T-cell (primary cell): ENCODE measurements at regions not wholly inside any gene's neighbourhood (a gene's known extent, or its start where the extent isn't known, plus 50 kb on each side); places are given as distances from the start of the nearest gene placed in this dataset.

Source experiments
- ATAC-seq, 4 experiments: fragments of 200-7000 bp in 3 of 4; fragments of 150-1000 bp in 1 of 4; cut with Tn5 transposase; replicated peaks in 1 of 4; 1 replicate in 3 of 4; 2 replicates in 1 of 4; pipeline ENCODE4 v1.10.0; 2021; ENCODE audit warnings: moderate library complexity in 3 of 4, mild to moderate bottlenecking in 2 of 4, moderate number of reproducible peaks in 1 of 4
- CTCF ChIA-PET, 2 donors: fragments of 300-600 bp; sonication (Branson Sonifier 250); formaldehyde crosslinking; loops; one replicate each; lab custom pipeline; 2022; ENCODE audit warnings: antibody characterized with exemption in 2 of 2; lab: Charles Lee
- POLR2A ChIA-PET, 2 donors: fragments of 300-600 bp; sonication (Branson Sonifier 250); formaldehyde crosslinking; loops; one replicate each; lab custom pipeline; 2022; ENCODE audit warnings: antibody characterized with exemption in 2 of 2; lab: Charles Lee
- DNase-seq, 35 experiments: peaks; one replicate each; pipeline versions ENCODE4 v3.0.0 to v3.0.0-alpha.2; 2013 to 2023
- H3K27ac ChIP-seq: one replicate; pipeline ENCODE4 v1.5.1; 2013; ENCODE audit warnings: low read length
- H3K27me3 ChIP-seq, 2 experiments: replicated peaks in 1 of 2; 1 replicate in 1 of 2; 2 replicates in 1 of 2; pipeline versions ENCODE4 v1.6.1 to v1.7.0; 2013; ENCODE audit warnings: low read length in 1 of 2, mixed read lengths in 1 of 2; ENCODE audit not compliant: control insufficient read depth in 2 of 2, insufficient read depth in 2 of 2; ENCODE audit errors: extremely low read depth in 1 of 2
- H3K36me3 ChIP-seq, 2 donors: 1 replicate in 1 of 2; 2 replicates in 1 of 2; pipeline versions ENCODE4 v1.6.1 to v1.7.0; 2013; ENCODE audit warnings: low read length in 1 of 2; ENCODE audit not compliant: control insufficient read depth in 2 of 2, insufficient read depth in 1 of 2; ENCODE audit errors: extremely low read depth in 1 of 2
- H3K4me1 ChIP-seq, 2 experiments: 1 replicate in 1 of 2; 2 replicates in 1 of 2; pipeline versions ENCODE4 v1.6.1 to v1.7.0; 2013; ENCODE audit warnings: low read length in 2 of 2, mixed read lengths in 1 of 2; ENCODE audit not compliant: insufficient read depth in 2 of 2, control insufficient read depth in 1 of 2; ENCODE audit errors: extremely low read depth in 1 of 2
- H3K4me3 ChIP-seq, 2 donors: 1 replicate in 1 of 2; 2 replicates in 1 of 2; pipeline versions ENCODE4 v1.5.1 to v1.7.0; 2013; ENCODE audit warnings: mild to moderate bottlenecking in 2 of 2, low read length in 1 of 2, moderate library complexity in 1 of 2; ENCODE audit not compliant: control insufficient read depth in 1 of 2; ENCODE audit errors: extremely low read depth in 1 of 2
- H3K9me3 ChIP-seq: 2 replicates; pipeline ENCODE4 v1.7.0; 2013
- H3K27ac Mint-ChIP-seq, 2 donors: one replicate each; pipeline ENCODE4 v1.8.0; 2020 to 2021; ENCODE audit warnings: mild to moderate bottlenecking in 2 of 2, mixed read lengths in 2 of 2
- H3K27me3 Mint-ChIP-seq, 2 donors: one replicate each; pipeline ENCODE4 v1.8.0; 2021 to 2022; ENCODE audit warnings: mixed read lengths in 2 of 2
- H3K36me3 Mint-ChIP-seq: one replicate; pipeline ENCODE4 v1.8.0; 2021; ENCODE audit warnings: mixed read lengths
- H3K4me1 Mint-ChIP-seq, 3 donors: one replicate each; pipeline ENCODE4 v1.8.0; 2020 to 2022; ENCODE audit warnings: mixed read lengths in 3 of 3, mild to moderate bottlenecking in 1 of 3
- H3K4me3 Mint-ChIP-seq, 3 donors: one replicate each; pipeline ENCODE4 v1.8.0; 2020 to 2022; ENCODE audit warnings: mild to moderate bottlenecking in 3 of 3, mixed read lengths in 3 of 3, moderate library complexity in 3 of 3
- H3K9me3 Mint-ChIP-seq, 3 donors: one replicate each; pipeline ENCODE4 v1.8.0; 2020 to 2022; ENCODE audit warnings: mixed read lengths in 3 of 3
- WGBS: methylation state at CpG from one replicate; pipeline ENCODE4 v1.1.5; 2013; ENCODE audit warnings: missing lambda C conversion rate; ENCODE audit not compliant: insufficient coverage; 5-methylcytosine and 5-hydroxymethylcytosine counted together

DNA sequence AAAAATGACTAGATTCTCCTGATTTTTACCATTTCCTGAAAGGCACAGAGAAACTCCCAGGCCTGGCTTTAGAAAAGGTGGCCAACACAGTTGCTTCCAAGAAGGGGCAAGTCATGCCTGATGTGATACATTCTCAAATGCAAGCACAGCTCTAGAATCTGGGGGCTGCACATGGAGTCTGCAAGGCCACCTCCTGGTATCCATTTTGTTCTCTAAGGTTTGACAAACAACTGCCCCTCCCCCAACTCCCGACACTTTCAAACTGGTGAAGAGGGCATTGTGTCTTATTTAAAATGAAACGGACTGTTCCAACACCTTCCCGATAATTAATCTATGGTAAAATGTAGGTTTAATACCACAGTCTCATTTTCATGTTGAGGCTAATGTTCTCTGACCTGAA is 220.2 kb upstream of the CEP162 start:
- peaks cover 0 to 12% (median 3%) of the 10 kb centered on the region in 3 donors for H3K9me3 Mint-ChIP-seq
- Histone ChIP-seq H3K36me3 (no peaks in the 10 kb centered on the region), H3K27me3 (no peaks in the 10 kb centered on the region), H3K4me3 (no peak overlapping the region), H3K4me1 (no peaks in the 10 kb centered on the region), H3K9me3 (no peaks in the 10 kb centered on the region), H3K27ac (no peak overlapping the region)
- no peak for DNase-seq
- peaks cover 0 to 1% of the 10 kb centered on the region in 2 donors for H3K27me3 Mint-ChIP-seq
- POLR2A ChIA-PET: no interaction called here
- ATAC-seq: no peak
- no CpG with 5 or more reads among the region's 3 CpGs for WGBS
- no peaks in the 10 kb centered on the region for H3K36me3 Mint-ChIP-seq
- no peak overlapping the region for H3K4me3 Mint-ChIP-seq
- no peaks in the 10 kb centered on the region for H3K4me1 Mint-ChIP-seq
- no peak overlapping the region for H3K27ac Mint-ChIP-seq
- CTCF ChIA-PET: no interaction called here

DNA sequence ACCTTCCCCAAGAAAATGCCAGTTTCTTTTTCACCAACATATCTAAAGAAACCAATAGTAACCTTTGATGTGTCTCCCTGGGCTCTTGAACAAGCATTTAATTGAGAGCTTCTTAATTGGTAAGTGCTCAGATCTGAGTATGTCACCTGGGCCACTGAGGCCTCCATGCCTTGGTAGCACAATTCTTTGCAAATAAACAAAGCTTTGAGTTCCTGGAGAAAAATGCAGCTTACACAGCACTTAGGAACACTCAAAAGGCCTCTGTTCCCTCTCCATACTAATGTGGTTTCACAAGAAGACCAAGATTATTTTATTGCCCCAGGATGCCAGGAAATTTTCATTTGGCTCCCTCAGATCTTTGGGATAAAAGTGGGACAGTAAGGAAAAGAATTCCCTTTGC is 217.6 kb upstream of the CEP162 start:
- Histone ChIP-seq H3K27ac (no peak overlapping the region), H3K9me3 (no peaks in the 10 kb centered on the region), H3K36me3 (no peaks in the 10 kb centered on the region), H3K4me3 (no peak overlapping the region), H3K4me1 (no peaks in the 10 kb centered on the region), H3K27me3 (no peaks in the 10 kb centered on the region)
- POLR2A ChIA-PET: no interaction called here
- ATAC-seq (no peak), DNase-seq (no peak)
- CTCF ChIA-PET: interaction anchor here in 1 of 2 donors (0.6 kb wide), 1 partner anchor 1672 kb away, joined by 7 read pairs; no protein-coding TSS in a partner anchor
- H3K27me3 Mint-ChIP-seq: peaks cover 0 to 3% of the 10 kb centered on the region in 2 donors
- H3K4me1 Mint-ChIP-seq: no peaks in the 10 kb centered on the region
- H3K4me3 Mint-ChIP-seq: no peak overlapping the region
- H3K27ac Mint-ChIP-seq: no peak overlapping the region
- H3K9me3 Mint-ChIP-seq: peaks cover 0 to 17% (median 3%) of the 10 kb centered on the region in 3 donors
- H3K36me3 Mint-ChIP-seq: no peaks in the 10 kb centered on the region

DNA sequence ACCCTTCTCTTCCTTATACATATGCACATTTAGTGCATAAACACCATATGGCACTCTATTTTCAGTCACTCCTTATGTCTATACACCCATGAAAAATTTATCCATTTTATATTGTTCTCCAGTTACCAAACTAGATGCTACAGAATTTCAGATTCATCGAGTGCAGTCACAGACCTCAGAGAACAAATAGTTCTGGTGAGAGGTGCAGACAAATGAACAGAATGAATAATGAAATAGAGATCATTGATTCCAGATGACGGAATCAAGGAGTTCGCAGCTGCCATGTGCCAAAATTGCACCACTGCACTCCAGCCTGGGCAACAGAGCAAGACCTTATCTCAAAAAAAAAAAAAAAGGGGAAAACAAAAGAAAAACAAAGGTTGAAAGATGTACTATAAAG is 214.8 kb upstream of the CEP162 start:
- Mint-ChIP-seq H3K36me3 (no peaks in the 10 kb centered on the region), H3K27ac (no peak overlapping the region), H3K9me3 (peaks cover 0 to 17% (median under 1%) of the 10 kb centered on the region in 3 donors), H3K4me1 (no peaks in the 10 kb centered on the region), H3K27me3 (peaks cover 0 to 3% of the 10 kb centered on the region in 2 donors), H3K4me3 (no peak overlapping the region)
- DNase-seq (no peak), ATAC-seq (no peak)
- H3K4me1 ChIP-seq: no peaks in the 10 kb centered on the region
- POLR2A ChIA-PET: no interaction called here
- H3K36me3 ChIP-seq: no peaks in the 10 kb centered on the region
- no peak overlapping the region for H3K4me3 ChIP-seq
- no peaks in the 10 kb centered on the region for H3K9me3 ChIP-seq
- CTCF ChIA-PET: no interaction called here
- no peak overlapping the region for H3K27ac ChIP-seq
- H3K27me3 ChIP-seq: no peaks in the 10 kb centered on the region
- 29% methylated on average over 1 of the region's 3 CpGs for WGBS

DNA sequence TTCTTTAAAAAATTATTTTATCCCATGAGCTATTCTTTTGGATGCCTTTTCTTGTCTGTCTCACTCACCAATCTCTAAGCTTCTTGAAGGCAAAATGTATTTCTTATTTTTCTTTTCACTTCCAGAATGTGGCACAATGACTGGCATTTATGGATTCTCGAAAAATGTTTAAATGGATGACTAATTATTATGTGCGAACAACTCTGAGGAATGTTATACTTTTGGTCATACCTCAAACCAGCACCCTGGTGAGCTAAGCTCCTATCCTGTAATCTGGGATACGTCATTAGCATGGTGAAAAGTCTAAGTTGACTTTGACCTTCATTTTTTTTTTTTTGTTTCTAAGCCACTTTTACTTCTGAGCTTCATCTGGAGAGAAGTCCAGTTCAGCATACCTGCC is 214.0 kb upstream of the CEP162 start:
- Mint-ChIP-seq H3K27me3 (peaks cover 0 to 3% of the 10 kb centered on the region in 2 donors), H3K9me3 (peaks cover 0 to 17% (median 5%) of the 10 kb centered on the region in 3 donors), H3K27ac (no peak overlapping the region), H3K4me3 (no peak overlapping the region), H3K4me1 (no peaks in the 10 kb centered on the region), H3K36me3 (no peaks in the 10 kb centered on the region)
- Histone ChIP-seq H3K27me3 (no peaks in the 10 kb centered on the region), H3K4me3 (no peak overlapping the region), H3K36me3 (no peaks in the 10 kb centered on the region), H3K4me1 (no peaks in the 10 kb centered on the region), H3K27ac (no peak overlapping the region), H3K9me3 (no peaks in the 10 kb centered on the region)
- ATAC-seq: no peak
- 29% methylated on average over 1 of the region's 3 CpGs for WGBS
- ChIA-PET CTCF (no interaction called here), POLR2A (no interaction called here)
- no peak for DNase-seq

DNA sequence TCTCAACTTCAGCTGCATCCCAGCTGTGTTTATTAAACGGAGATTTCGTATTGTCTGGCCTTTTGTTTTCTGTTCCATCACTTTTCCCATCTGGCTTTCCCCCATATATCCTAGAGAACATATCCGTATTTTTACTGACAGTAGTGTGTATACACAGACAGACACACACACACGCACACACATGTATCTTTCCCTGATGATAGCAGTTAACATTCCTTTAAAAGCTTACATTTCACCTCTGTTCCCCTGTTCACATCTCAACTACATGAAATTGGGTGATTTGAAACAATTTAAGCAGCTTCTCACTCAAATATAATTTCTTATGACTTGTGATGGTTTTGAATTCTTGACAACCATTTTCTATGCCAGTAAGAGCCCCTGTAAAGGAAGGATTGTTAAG is 207.1 kb upstream of the CEP162 start:
- POLR2A ChIA-PET: no interaction called here

DNA sequence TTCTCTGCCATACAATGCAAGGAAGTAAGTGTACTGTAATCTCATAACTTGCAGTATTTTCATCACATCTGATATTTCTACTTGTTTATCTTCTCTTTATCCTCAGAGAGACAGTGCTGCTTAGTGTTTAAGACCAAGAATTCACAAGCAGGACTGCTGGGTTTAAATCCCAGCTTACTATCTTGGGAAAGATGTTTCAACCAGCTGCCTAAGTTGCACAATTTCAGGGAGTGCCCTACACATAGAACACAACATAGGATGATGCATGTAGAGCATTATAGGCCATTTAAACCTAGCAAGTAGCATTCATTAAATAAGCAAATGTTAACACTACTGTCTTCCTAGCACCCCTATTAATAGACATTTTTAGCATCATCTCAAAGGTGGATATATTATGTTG is 205.2 kb upstream of the CEP162 start:
- peaks cover 0 to 4% of the 10 kb centered on the region in 2 experiments for H3K27me3 ChIP-seq
- no peaks in the 10 kb centered on the region for H3K36me3 ChIP-seq
- Mint-ChIP-seq H3K4me1 (no peaks in the 10 kb centered on the region), H3K27ac (no peak overlapping the region), H3K36me3 (no peaks in the 10 kb centered on the region), H3K9me3 (peaks cover 3 to 10% (median 5%) of the 10 kb centered on the region in 3 donors), H3K4me3 (no peak overlapping the region), H3K27me3 (peaks cover 3 to 4% of the 10 kb centered on the region in 2 donors)
- ChIA-PET CTCF (no interaction called here), POLR2A (no interaction called here)
- no peaks in the 10 kb centered on the region for H3K4me1 ChIP-seq
- no peak for DNase-seq
- H3K27ac ChIP-seq: no peak overlapping the region
- H3K4me3 ChIP-seq: no peak overlapping the region
- no peak for ATAC-seq
- no peaks in the 10 kb centered on the region for H3K9me3 ChIP-seq

More for the DNA sequence above, 207.1 kb upstream of the CEP162 start:
- 77% methylated on average over 3 of the region's 4 CpGs for WGBS
- Mint-ChIP-seq H3K9me3 (peaks cover 3 to 10% (median 5%) of the 10 kb centered on the region in 3 donors), H3K36me3 (no peaks in the 10 kb centered on the region), H3K27ac (no peak overlapping the region), H3K4me1 (no peaks in the 10 kb centered on the region), H3K4me3 (no peak overlapping the region), H3K27me3 (peaks cover 3 to 4% of the 10 kb centered on the region in 2 donors)
- DNase-seq (no peak), ATAC-seq (no peak)
- no peak overlapping the region for H3K27ac ChIP-seq
- H3K4me3 ChIP-seq: no peak overlapping the region
- no peaks in the 10 kb centered on the region for H3K9me3 ChIP-seq
- no peaks in the 10 kb centered on the region for H3K4me1 ChIP-seq
- H3K36me3 ChIP-seq: no peaks in the 10 kb centered on the region
- peaks cover 0 to 4% of the 10 kb centered on the region in 2 experiments for H3K27me3 ChIP-seq
- CTCF ChIA-PET: no interaction called here

DNA sequence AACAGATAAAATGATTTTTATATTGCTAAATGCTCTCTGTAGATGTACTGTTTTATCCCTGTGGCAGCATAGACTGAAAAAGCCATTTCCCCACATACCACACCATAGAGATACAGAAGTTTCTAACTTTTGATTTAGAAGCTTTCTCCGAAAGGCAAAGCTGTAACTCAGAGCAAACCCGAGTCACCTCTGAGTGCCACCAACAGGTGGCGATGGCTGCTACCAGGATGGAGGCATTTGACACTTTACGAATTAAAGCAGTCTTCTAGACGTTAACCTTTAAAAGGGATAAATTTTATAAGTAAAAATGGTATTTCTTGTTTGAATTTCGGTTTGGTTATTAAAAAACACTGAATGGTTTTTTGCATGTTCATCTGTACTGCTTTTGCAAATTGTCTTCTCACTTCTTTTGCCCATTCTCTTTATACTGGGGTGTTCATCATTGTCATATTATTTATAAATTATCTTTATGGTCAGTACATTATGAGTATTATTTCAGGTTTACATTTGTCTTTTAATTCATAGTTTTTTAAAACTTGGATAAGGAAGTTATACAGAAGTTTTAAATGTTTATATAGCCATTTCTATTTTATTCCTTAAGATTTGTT is 201.0 kb upstream of the CEP162 start:
- Mint-ChIP-seq H3K27ac (no peak overlapping the region), H3K36me3 (no peaks in the 10 kb centered on the region), H3K4me1 (no peaks in the 10 kb centered on the region), H3K9me3 (no peaks in the 10 kb centered on the region), H3K27me3 (peaks cover 4 to 6% of the 10 kb centered on the region in 2 donors), H3K4me3 (no peak overlapping the region)
- ChIA-PET CTCF (no interaction called here), POLR2A (no interaction called here)
- Histone ChIP-seq H3K36me3 (no peaks in the 10 kb centered on the region), H3K9me3 (no peaks in the 10 kb centered on the region), H3K4me1 (no peaks in the 10 kb centered on the region), H3K27me3 (peaks cover 0 to 4% of the 10 kb centered on the region in 2 experiments), H3K4me3 (no peak overlapping the region), H3K27ac (no peak overlapping the region)
- DNase-seq (no peak), ATAC-seq (no peak)
- WGBS: 8% methylated on average over 2 of the region's 6 CpGs
